BE2C (cell line): ENCODE measurements at regions not wholly inside any gene's neighbourhood (a gene's known extent, or its start where the extent isn't known, plus 50 kb on each side); places are given as distances from the start of the nearest gene placed in this dataset.

ENCODE experiments used
- DNase-seq: peaks from one replicate; pipeline ENCODE4 v3.0.0-alpha.2; 2020
- H3K27me3 ChIP-seq: fragments of 250-450 bp; sonication (Bioruptor Pico); 2 replicates; pipeline ENCODE4 v1.5.1; 2020; ENCODE audit warnings: mild to moderate bottlenecking
- H3K36me3 ChIP-seq: fragments of 250-450 bp; sonication (Bioruptor Pico); 2 replicates; pipeline ENCODE4 v1.5.1; 2020; ENCODE audit warnings: mild to moderate bottlenecking
- H3K4me1 ChIP-seq: fragments of 250-450 bp; sonication (Bioruptor Pico); 2 replicates; pipeline ENCODE4 v1.5.1; 2020
- H3K4me3 ChIP-seq: 2 replicates; pipeline ENCODE4 v1.5.1; 2011; ENCODE audit warnings: low read depth, low read length
- H3K9me3 ChIP-seq: fragments of 250-450 bp; sonication (Bioruptor Pico); 2 replicates; pipeline ENCODE4 v1.5.1; 2020
- CTCF ChIP-seq: IDR thresholded peaks from 2 replicates; pipeline ENCODE4 v1.5.1; 2012; ENCODE audit warnings: mild to moderate bottlenecking, low read depth, low read length

GRCh38 chr19:29092712-29093552, 120.0 kb downstream of the UQCRFS1 start:
- TF ChIP-seq CTCF, result no peak
- H3K36me3 ChIP-seq, result no peaks in the 10 kb centered on the region
- no peaks in the 10 kb centered on the region for H3K27me3 ChIP-seq
- H3K9me3 ChIP-seq, result no peaks in the 10 kb centered on the region
- H3K4me3 ChIP-seq, result no peak overlapping the region
- H3K4me1 ChIP-seq, result no peaks in the 10 kb centered on the region
- DNase-seq, result no peak

GRCh38 chr19:29090783-29091526, 122.0 kb downstream of the UQCRFS1 start:
- no peaks in the 10 kb centered on the region for H3K9me3 ChIP-seq
- H3K36me3 ChIP-seq, result no peaks in the 10 kb centered on the region
- H3K4me1 ChIP-seq, result no peaks in the 10 kb centered on the region
- no peaks in the 10 kb centered on the region for H3K27me3 ChIP-seq
- no peak for DNase-seq
- TF ChIP-seq CTCF, result no peak
- H3K4me3 ChIP-seq, result no peak overlapping the region

GRCh38 chr19:29089315-29089870, 123.6 kb downstream of the UQCRFS1 start:
- no peaks in the 10 kb centered on the region for H3K36me3 ChIP-seq
- no peak for DNase-seq
- H3K4me3 ChIP-seq, result no peak overlapping the region
- no peaks in the 10 kb centered on the region for H3K27me3 ChIP-seq
- no peak for TF ChIP-seq CTCF
- no peaks in the 10 kb centered on the region for H3K4me1 ChIP-seq
- H3K9me3 ChIP-seq, result no peaks in the 10 kb centered on the region

- Histone ChIP-seq H3K4me1 (no peaks in the 10 kb centered on the region), H3K4me3 (no peak overlapping the region), H3K36me3 (no peaks in the 10 kb centered on the region), H3K9me3 (no peaks in the 10 kb centered on the region), H3K27me3 (no peaks in the 10 kb centered on the region)
- no peak for DNase-seq
- no peak for TF ChIP-seq CTCF
Measured at GRCh38 chr19:29088761-29089160, 124.2 kb downstream of the UQCRFS1 start.

- Histone ChIP-seq H3K4me3 (no peak overlapping the region), H3K9me3 (no peaks in the 10 kb centered on the region), H3K27me3 (no peaks in the 10 kb centered on the region), H3K36me3 (no peaks in the 10 kb centered on the region), H3K4me1 (no peaks in the 10 kb centered on the region)
- DNase-seq, result no peak
- TF ChIP-seq CTCF, result no peak
Measured at GRCh38 chr19:29086646-29087045, 126.3 kb downstream of the UQCRFS1 start.
